Fibroblast of villous mesenchyme (primary cell): ENCODE measurements at regions not wholly inside any gene's neighbourhood (a gene's known extent, or its start where the extent isn't known, plus 50 kb on each side); places are given as distances from the start of the nearest gene placed in this dataset.
"Not testable (repeated sequence)": the region's sequence is repeated elsewhere in the genome, so short reads cannot be mapped to it uniquely, and the experiment has no call there.

Experiments
- DNase-seq: peaks from one replicate; pipeline ENCODE4 v3.0.0-alpha.2; 2010; ENCODE audit warnings: low read depth
- H3K4me3 ChIP-seq: 2 replicates; pipeline ENCODE4 v1.5.1; 2011; ENCODE audit warnings: low read depth, mild to moderate bottlenecking, low read length
- CTCF ChIP-seq: IDR thresholded peaks from 2 replicates; pipeline ENCODE4 v1.5.1; 2012; ENCODE audit warnings: low read depth, mild to moderate bottlenecking, low read length; ENCODE audit not compliant: insufficient read depth

- no peak for TF ChIP-seq CTCF
- no peak for DNase-seq
These were observed 447.7 kb downstream of the SOX11 start for GRCh38 chr2:6139916-6140315.

GRCh38 chr2:6140509-6140908 lies 448.3 kb downstream of the SOX11 start:
- no peak overlapping the region for H3K4me3 ChIP-seq
- DNase-seq: no peak
- TF ChIP-seq CTCF: no peak

More at GRCh38 chr2:6139916-6140315, 447.7 kb downstream of the SOX11 start:
- H3K4me3 ChIP-seq: no peak overlapping the region

GRCh38 chr2:6143812-6144211 lies 451.6 kb downstream of the SOX11 start:
- DNase-seq: no peak
- no peak overlapping the region for H3K4me3 ChIP-seq
- no peak for TF ChIP-seq CTCF

GRCh38 chr2:6147215-6147614 lies 455.0 kb downstream of the SOX11 start:
- H3K4me3 ChIP-seq, DNase-seq: not testable (repeated sequence)

- TF ChIP-seq CTCF: no peak
- DNase-seq: peak; percentile 12
These were observed 456.7 kb downstream of the SOX11 start for GRCh38 chr2:6148882-6149281.

GRCh38 chr2:6159606-6160005 lies 467.4 kb downstream of the SOX11 start:
- H3K4me3 ChIP-seq: no peak overlapping the region
- no peak for TF ChIP-seq CTCF
- DNase-seq: no peak

More at GRCh38 chr2:6148882-6149281, 456.7 kb downstream of the SOX11 start:
- H3K4me3 ChIP-seq: no peak overlapping the region

- no peak overlapping the region for H3K4me3 ChIP-seq
- TF ChIP-seq CTCF: no peak
These were observed 471.7 kb downstream of the SOX11 start for GRCh38 chr2:6163932-6164331.

More at GRCh38 chr2:6163932-6164331, 471.7 kb downstream of the SOX11 start:
- no peak for DNase-seq
